Trophoblast cell (in vitro differentiated cells and primary cell): ENCODE measurements at regions not wholly inside any gene's neighbourhood (a gene's known extent, or its start where the extent isn't known, plus 50 kb on each side); places are given as distances from the start of the nearest gene placed in this dataset.

Experiments
- DNase-seq, 2 donors: peaks; one replicate each; pipeline ENCODE4 v3.0.0-alpha.2; 2016
- H2AFZ ChIP-seq: 2 replicates; pipeline ENCODE4 v1.6.1; 2013; ENCODE audit warnings: low read length, moderate library complexity, mild to moderate bottlenecking; ENCODE audit not compliant: insufficient read depth, poor library complexity
- H2AK5ac ChIP-seq: 2 replicates; pipeline ENCODE4 v1.6.1; 2013; ENCODE audit warnings: mild to moderate bottlenecking, low read length
- H2BK120ac ChIP-seq: 2 replicates; pipeline ENCODE4 v1.6.1; 2013; ENCODE audit warnings: low read length, mild to moderate bottlenecking, moderate library complexity; ENCODE audit not compliant: insufficient read depth, poor library complexity
- H2BK12ac ChIP-seq: 2 replicates; pipeline ENCODE4 v1.6.1; 2013; ENCODE audit warnings: mild to moderate bottlenecking, low read length, moderate library complexity
- H2BK5ac ChIP-seq: 2 replicates; pipeline ENCODE4 v1.6.1; 2013; ENCODE audit warnings: low read length, low read depth, moderate library complexity, mild to moderate bottlenecking; ENCODE audit not compliant: poor library complexity
- H3K14ac ChIP-seq: 2 replicates; pipeline ENCODE4 v1.6.1; 2013; ENCODE audit warnings: mild to moderate bottlenecking, low read length
- H3K18ac ChIP-seq: 2 replicates; pipeline ENCODE4 v1.6.1; 2013; ENCODE audit warnings: mild to moderate bottlenecking, low read length
- H3K23ac ChIP-seq: 2 replicates; pipeline ENCODE4 v1.6.1; 2013; ENCODE audit warnings: low read length
- H3K27ac ChIP-seq: 2 replicates; pipeline ENCODE4 v1.5.1; 2013; ENCODE audit warnings: low read depth, mild to moderate bottlenecking, inconsistent platforms, low read length, moderate library complexity
- H3K27me3 ChIP-seq: 2 replicates; pipeline ENCODE4 v1.6.1; 2013; ENCODE audit warnings: inconsistent platforms, mild to moderate bottlenecking, low read length, moderate library complexity; ENCODE audit not compliant: insufficient read depth
- H3K36me3 ChIP-seq, 2 experiments: 1 replicate in 1 of 2; 2 replicates in 1 of 2; pipeline ENCODE4 v1.6.1; 2013; ENCODE audit warnings: low read length in 2 of 2, mild to moderate bottlenecking in 2 of 2, moderate library complexity in 1 of 2; ENCODE audit not compliant: insufficient read depth in 2 of 2, control insufficient read depth in 1 of 2
- H3K4ac ChIP-seq: 2 replicates; pipeline ENCODE4 v1.6.1; 2013; ENCODE audit warnings: low read depth, mild to moderate bottlenecking, low read length, moderate library complexity
- H3K4me1 ChIP-seq, 2 experiments: 1 replicate in 1 of 2; 2 replicates in 1 of 2; pipeline ENCODE4 v1.6.1; 2013; ENCODE audit warnings: low read length in 2 of 2, mild to moderate bottlenecking in 2 of 2, moderate library complexity in 1 of 2; ENCODE audit not compliant: insufficient read depth in 2 of 2, control insufficient read depth in 1 of 2
- H3K4me2 ChIP-seq: 2 replicates; pipeline ENCODE4 v1.6.1; 2013; ENCODE audit warnings: inconsistent platforms, mild to moderate bottlenecking, low read length, moderate library complexity
- H3K4me3 ChIP-seq: 2 replicates; pipeline ENCODE4 v1.5.1; 2013; ENCODE audit warnings: mild to moderate bottlenecking, low read depth, low read length, inconsistent platforms
- H3K79me1 ChIP-seq: one replicate; pipeline ENCODE4 v1.6.1; 2013; ENCODE audit warnings: low read length
- H3K79me2 ChIP-seq: 2 replicates; pipeline ENCODE4 v1.6.1; 2013; ENCODE audit warnings: low read length, mild to moderate bottlenecking; ENCODE audit not compliant: control insufficient read depth, insufficient read depth, poor library complexity
- H3K9ac ChIP-seq: 2 replicates; pipeline ENCODE4 v1.6.1; 2013; ENCODE audit warnings: mild to moderate bottlenecking, low read length
- H3K9me3 ChIP-seq: 2 replicates; pipeline ENCODE4 v1.6.1; 2013; ENCODE audit warnings: low read depth, mild to moderate bottlenecking, control low read depth, inconsistent platforms, low read length; ENCODE audit not compliant: insufficient read depth
- H4K12ac ChIP-seq: 2 replicates; pipeline ENCODE4 v1.6.1; 2013; ENCODE audit warnings: low read depth, mild to moderate bottlenecking, low read length, moderate library complexity
- H4K8ac ChIP-seq: 2 replicates; pipeline ENCODE4 v1.6.1; 2013; ENCODE audit warnings: low read depth, mild to moderate bottlenecking, low read length, moderate library complexity
- H4K91ac ChIP-seq: one replicate; pipeline ENCODE4 v1.6.1; 2013; ENCODE audit warnings: low read depth, mild to moderate bottlenecking, low read length, moderate library complexity
- WGBS: extraction: QIAGEN DNeasy Blood & Tissue Kit; methylation state at CpG from one replicate; pipeline ENCODE4 v1.1.7; 2013; ENCODE audit warnings: missing lambda C conversion rate; ENCODE audit not compliant: insufficient read length, insufficient coverage; ENCODE audit errors: extremely low coverage; 5-methylcytosine and 5-hydroxymethylcytosine counted together

DNA sequence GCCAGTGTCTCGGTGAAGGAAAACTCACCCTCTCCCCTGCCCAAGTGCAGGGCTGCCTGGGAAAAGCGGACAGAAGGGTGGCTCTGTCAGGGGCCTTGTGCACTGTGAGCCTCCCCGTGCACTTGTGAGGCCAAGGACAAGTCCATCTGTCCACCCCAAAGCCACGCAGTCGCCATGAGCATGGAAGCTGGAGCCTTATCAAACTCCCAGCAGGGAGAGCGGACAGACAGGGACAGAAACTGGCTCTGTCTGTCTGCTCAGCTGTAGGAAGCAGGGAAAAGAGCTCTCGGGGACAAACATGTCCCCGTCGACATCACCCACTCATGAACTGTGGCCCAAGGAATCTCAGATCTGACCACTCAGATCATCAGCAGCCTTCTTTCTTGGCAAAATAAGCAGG is 1385.4 kb downstream of the TBC1D22A start:
- H3K9me3 ChIP-seq, result peaks cover 1% of the 10 kb centered on the region
- no peak overlapping the region for H2BK5ac ChIP-seq
- H2BK12ac ChIP-seq, result no peak overlapping the region
- H2BK120ac ChIP-seq, result no peak overlapping the region
- H4K8ac ChIP-seq, result no peak overlapping the region
- no peaks in the 10 kb centered on the region for H3K79me2 ChIP-seq
- H3K27me3 ChIP-seq, result no peaks in the 10 kb centered on the region
- no peak overlapping the region for H3K23ac ChIP-seq
- H3K4me3 ChIP-seq, result no peak overlapping the region
- H3K36me3 ChIP-seq, result no peaks in the 10 kb centered on the region
- H3K27ac ChIP-seq, result no peak overlapping the region
- no peak overlapping the region for H4K12ac ChIP-seq
- no peak overlapping the region for H3K9ac ChIP-seq
- H3K4ac ChIP-seq, result no peak overlapping the region
- H3K79me1 ChIP-seq, result no peaks in the 10 kb centered on the region
- WGBS, result no CpG with 5 or more reads among the region's 9 CpGs
- no peak overlapping the region for H2AFZ ChIP-seq
- H3K4me2 ChIP-seq, result no peak overlapping the region
- DNase-seq, result no peak
- no peak overlapping the region for H3K14ac ChIP-seq
- H3K18ac ChIP-seq, result no peak overlapping the region
- no peak overlapping the region for H4K91ac ChIP-seq
- no peak overlapping the region for H2AK5ac ChIP-seq
- no peaks in the 10 kb centered on the region for H3K4me1 ChIP-seq

DNA sequence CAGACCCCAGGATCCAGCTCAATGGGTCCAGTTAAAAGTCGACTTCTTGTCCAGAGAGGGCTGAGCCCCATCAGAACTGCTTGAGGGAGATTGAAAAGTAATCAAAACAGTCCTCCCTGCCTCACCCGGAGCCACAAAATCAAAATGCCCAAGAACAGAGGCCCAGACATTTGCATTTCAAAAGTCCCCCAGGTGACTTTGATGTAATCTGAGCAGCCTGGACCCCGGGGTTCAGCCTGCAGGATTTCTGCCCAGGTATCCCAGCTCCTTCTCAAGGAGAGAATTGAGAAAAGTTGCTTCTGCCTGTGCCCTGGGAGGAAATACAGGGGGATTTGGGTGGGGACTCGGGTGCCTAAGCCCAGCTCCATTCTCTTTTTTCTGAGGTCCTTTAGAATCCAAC is 1385.0 kb downstream of the TBC1D22A start:
- no peaks in the 10 kb centered on the region for H3K27me3 ChIP-seq
- no peak overlapping the region for H2BK120ac ChIP-seq
- WGBS, result no CpG with 5 or more reads among the region's 4 CpGs
- no peak overlapping the region for H3K4ac ChIP-seq
- no peak overlapping the region for H3K23ac ChIP-seq
- no peak overlapping the region for H4K12ac ChIP-seq
- H3K14ac ChIP-seq, result no peak overlapping the region
- no peaks in the 10 kb centered on the region for H3K4me1 ChIP-seq
- H3K4me3 ChIP-seq, result no peak overlapping the region
- peaks cover 1% of the 10 kb centered on the region for H3K9me3 ChIP-seq
- no peak overlapping the region for H2BK5ac ChIP-seq
- no peak overlapping the region for H4K91ac ChIP-seq
- H3K79me1 ChIP-seq, result no peaks in the 10 kb centered on the region
- no peaks in the 10 kb centered on the region for H3K36me3 ChIP-seq
- H2AFZ ChIP-seq, result no peak overlapping the region
- H2BK12ac ChIP-seq, result no peak overlapping the region
- DNase-seq, result no peak
- H3K9ac ChIP-seq, result no peak overlapping the region
- no peak overlapping the region for H3K18ac ChIP-seq
- no peak overlapping the region for H2AK5ac ChIP-seq
- H3K27ac ChIP-seq, result no peak overlapping the region
- no peak overlapping the region for H3K4me2 ChIP-seq
- H4K8ac ChIP-seq, result no peak overlapping the region
- no peaks in the 10 kb centered on the region for H3K79me2 ChIP-seq

GRCh38 chr22:48146426-48146825 is 1384.0 kb downstream of the TBC1D22A start:
- no peak overlapping the region for H3K14ac ChIP-seq
- no peak overlapping the region for H4K91ac ChIP-seq
- no peak overlapping the region for H2BK5ac ChIP-seq
- no peaks in the 10 kb centered on the region for H3K36me3 ChIP-seq
- no peak overlapping the region for H3K18ac ChIP-seq
- H2AK5ac ChIP-seq, result no peak overlapping the region
- no peaks in the 10 kb centered on the region for H3K27me3 ChIP-seq
- DNase-seq, result no peak
- no peak overlapping the region for H4K12ac ChIP-seq
- WGBS, result no CpG with 5 or more reads among the region's 6 CpGs
- H2AFZ ChIP-seq, result no peak overlapping the region
- H4K8ac ChIP-seq, result no peak overlapping the region
- no peaks in the 10 kb centered on the region for H3K79me2 ChIP-seq
- peaks cover 2% of the 10 kb centered on the region for H3K9me3 ChIP-seq
- H3K4ac ChIP-seq, result no peak overlapping the region
- no peak overlapping the region for H3K27ac ChIP-seq
- H2BK120ac ChIP-seq, result no peak overlapping the region
- H3K4me2 ChIP-seq, result no peak overlapping the region
- no peak overlapping the region for H3K9ac ChIP-seq
- H3K79me1 ChIP-seq, result no peaks in the 10 kb centered on the region
- no peaks in the 10 kb centered on the region for H3K4me1 ChIP-seq
- no peak overlapping the region for H2BK12ac ChIP-seq
- H3K23ac ChIP-seq, result no peak overlapping the region
- no peak overlapping the region for H3K4me3 ChIP-seq

DNA sequence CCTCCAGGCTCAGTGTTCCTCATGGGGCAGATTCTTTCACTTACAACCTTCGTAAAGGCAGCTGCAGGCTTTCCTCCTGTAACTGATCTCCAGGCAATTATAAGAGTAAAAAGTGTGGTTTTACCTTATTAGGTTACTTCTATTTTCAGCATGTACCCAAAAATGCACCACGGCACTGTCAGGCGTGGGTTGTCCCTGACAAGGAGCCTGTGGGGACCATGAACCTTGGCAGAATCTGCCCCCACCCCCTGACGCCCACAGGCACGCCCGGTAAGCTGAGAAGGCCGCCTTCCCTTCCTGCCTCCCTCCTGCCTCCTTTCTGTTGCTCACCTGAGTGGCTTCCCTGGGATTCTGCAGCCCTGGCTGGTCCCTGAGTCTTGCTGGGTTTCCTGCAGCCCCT is 1383.3 kb downstream of the TBC1D22A start:
- Histone ChIP-seq H3K9ac (no peak overlapping the region), H3K9me3 (peaks cover 3% of the 10 kb centered on the region), H4K8ac (no peak overlapping the region), H4K91ac (no peak overlapping the region), H2AFZ (no peak overlapping the region), H3K79me1 (no peaks in the 10 kb centered on the region), H2AK5ac (no peak overlapping the region), H2BK120ac (no peak overlapping the region), H2BK12ac (no peak overlapping the region), H3K4me3 (no peak overlapping the region), H2BK5ac (no peak overlapping the region), H3K79me2 (no peaks in the 10 kb centered on the region), H3K4me2 (no peak overlapping the region), H3K27me3 (no peaks in the 10 kb centered on the region), H3K4me1 (no peaks in the 10 kb centered on the region), H3K23ac (no peak overlapping the region), H3K18ac (no peak overlapping the region), H4K12ac (no peak overlapping the region), H3K4ac (no peak overlapping the region), H3K27ac (no peak overlapping the region), H3K36me3 (no peaks in the 10 kb centered on the region), H3K14ac (no peak overlapping the region)
- WGBS, result no CpG with 5 or more reads among the region's 7 CpGs
- no peak for DNase-seq
